ENCODE measurements at regions not wholly inside any gene's neighbourhood (a gene's known extent, or its start where the extent isn't known, plus 50 kb on each side); places are given as distances from the start of the nearest gene placed in this dataset.

- TF ChIP-seq, protein P1, sequence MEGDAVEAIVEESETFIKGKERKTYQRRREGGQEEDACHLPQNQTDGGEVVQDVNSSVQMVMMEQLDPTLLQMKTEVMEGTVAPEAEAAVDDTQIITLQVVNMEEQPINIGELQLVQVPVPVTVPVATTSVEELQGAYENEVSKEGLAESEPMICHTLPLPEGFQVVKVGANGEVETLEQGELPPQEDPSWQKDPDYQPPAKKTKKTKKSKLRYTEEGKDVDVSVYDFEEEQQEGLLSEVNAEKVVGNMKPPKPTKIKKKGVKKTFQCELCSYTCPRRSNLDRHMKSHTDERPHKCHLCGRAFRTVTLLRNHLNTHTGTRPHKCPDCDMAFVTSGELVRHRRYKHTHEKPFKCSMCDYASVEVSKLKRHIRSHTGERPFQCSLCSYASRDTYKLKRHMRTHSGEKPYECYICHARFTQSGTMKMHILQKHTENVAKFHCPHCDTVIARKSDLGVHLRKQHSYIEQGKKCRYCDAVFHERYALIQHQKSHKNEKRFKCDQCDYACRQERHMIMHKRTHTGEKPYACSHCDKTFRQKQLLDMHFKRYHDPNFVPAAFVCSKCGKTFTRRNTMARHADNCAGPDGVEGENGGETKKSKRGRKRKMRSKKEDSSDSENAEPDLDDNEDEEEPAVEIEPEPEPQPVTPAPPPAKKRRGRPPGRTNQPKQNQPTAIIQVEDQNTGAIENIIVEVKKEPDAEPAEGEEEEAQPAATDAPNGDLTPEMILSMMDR (IDR thresholded peaks at IDR 0.05): no peak
- no peaks in the 10 kb centered on the region for H3K27me3 Mint-ChIP-seq (ENCODE audit: insufficient read depth)
- H3K9me3 Mint-ChIP-seq: peaks cover 37% of the 10 kb centered on the region
- no peaks in the 10 kb centered on the region for H3K4me1 Mint-ChIP-seq (ENCODE audit: low read depth)
- no peak overlapping the region for H3K4me3 Mint-ChIP-seq
- no peaks in the 10 kb centered on the region for H3K36me3 Mint-ChIP-seq (ENCODE audit: low read depth)
- H3K27ac Mint-ChIP-seq: no peak overlapping the region
- DNase-seq: no peak
These were observed 213.6 kb downstream of the NR4A2 start for GRCh38 chr2:156118753-156119416.

GRCh38 chr2:156116113-156116512 is 216.4 kb downstream of the NR4A2 start:
- Mint-ChIP-seq H3K4me1 (ENCODE audit: low read depth) (no peaks in the 10 kb centered on the region), H3K36me3 (ENCODE audit: low read depth) (no peaks in the 10 kb centered on the region), H3K4me3 (no peak overlapping the region), H3K9me3 (peaks cover 26% of the 10 kb centered on the region), H3K27ac (no peak overlapping the region), H3K27me3 (ENCODE audit: insufficient read depth) (no peaks in the 10 kb centered on the region)
- DNase-seq: no peak
- TF ChIP-seq, protein P1 (IDR thresholded peaks at IDR 0.05): no peak

- Mint-ChIP-seq H3K36me3 (ENCODE audit: low read depth) (no peaks in the 10 kb centered on the region), H3K27ac (no peak overlapping the region), H3K4me1 (ENCODE audit: low read depth) (no peaks in the 10 kb centered on the region), H3K9me3 (peaks cover 18% of the 10 kb centered on the region), H3K27me3 (ENCODE audit: insufficient read depth) (no peaks in the 10 kb centered on the region), H3K4me3 (no peak overlapping the region)
- no peak for DNase-seq
- TF ChIP-seq, protein P1 (IDR thresholded peaks at IDR 0.05): no peak
These were observed 217.2 kb downstream of the NR4A2 start for GRCh38 chr2:156115338-156115737.

DNA sequence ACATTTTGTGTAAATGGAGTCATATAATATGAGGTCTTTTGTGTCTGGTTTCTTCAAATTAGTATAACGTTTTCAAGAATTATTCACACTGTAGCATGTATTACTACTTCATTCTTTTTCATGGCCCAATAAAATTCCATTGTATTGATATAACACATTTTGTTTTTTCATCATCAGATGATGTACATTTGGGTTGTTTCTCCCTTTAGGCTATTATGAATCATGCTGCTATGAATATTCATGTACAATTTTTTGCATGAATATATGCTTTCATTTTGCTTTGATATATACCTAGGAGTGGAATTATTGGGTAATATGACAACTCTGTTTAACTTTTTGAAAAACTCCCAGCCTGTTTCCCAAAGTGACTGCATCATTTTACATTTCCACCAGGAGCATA is 220.2 kb downstream of the NR4A2 start:
- Mint-ChIP-seq H3K9me3 (peaks cover 21% of the 10 kb centered on the region), H3K27me3 (ENCODE audit: insufficient read depth) (no peaks in the 10 kb centered on the region), H3K4me1 (ENCODE audit: low read depth) (no peaks in the 10 kb centered on the region), H3K4me3 (no peak overlapping the region), H3K27ac (no peak overlapping the region), H3K36me3 (ENCODE audit: low read depth) (no peaks in the 10 kb centered on the region)
- TF ChIP-seq, protein P1 (IDR thresholded peaks at IDR 0.05): no peak
- no peak for DNase-seq

DNA sequence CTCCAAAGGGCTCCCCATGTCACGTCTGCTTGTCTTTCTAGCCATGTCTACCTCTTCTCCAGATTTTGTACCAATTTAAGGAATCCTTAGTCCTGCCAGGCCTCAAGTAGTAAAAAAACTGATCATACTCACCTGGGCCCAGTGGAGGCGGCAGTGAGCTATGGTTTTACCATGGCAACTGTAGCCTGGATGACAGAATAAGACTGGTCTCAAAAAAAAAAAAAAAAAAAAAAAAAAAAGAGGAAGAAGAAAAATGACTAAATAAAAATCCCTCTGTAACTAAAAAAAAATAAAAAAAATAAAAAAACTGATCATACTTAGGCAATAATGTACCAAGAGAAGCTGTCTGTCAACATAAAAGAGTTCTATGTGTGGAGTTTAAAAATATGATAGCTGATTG is 221.6 kb downstream of the NR4A2 start:
- no peaks in the 10 kb centered on the region for H3K4me1 Mint-ChIP-seq (ENCODE audit: low read depth)
- TF ChIP-seq, protein P1 (IDR thresholded peaks at IDR 0.05): no peak
- H3K4me3 Mint-ChIP-seq: no peak overlapping the region
- no peak overlapping the region for H3K27ac Mint-ChIP-seq
- no peak for DNase-seq
- H3K9me3 Mint-ChIP-seq: peaks cover 27% of the 10 kb centered on the region
- no peaks in the 10 kb centered on the region for H3K36me3 Mint-ChIP-seq (ENCODE audit: low read depth)
- no peaks in the 10 kb centered on the region for H3K27me3 Mint-ChIP-seq (ENCODE audit: insufficient read depth)
